GM19455 (cell line): ENCODE measurements at regions not wholly inside any gene's neighbourhood (a gene's known extent, or its start where the extent isn't known, plus 50 kb on each side); places are given as distances from the start of the nearest gene placed in this dataset.
"Not testable (repeated sequence)": the region's sequence is repeated elsewhere in the genome, so short reads cannot be mapped to it uniquely, and the experiment has no call there.

Experiments
- ATAC-seq: cut with Tn5 transposase; IDR thresholded peaks from one replicate; pipeline ENCODE4 v1.9.1; 2021; ENCODE audit not compliant: unreplicated experiment

DNA sequence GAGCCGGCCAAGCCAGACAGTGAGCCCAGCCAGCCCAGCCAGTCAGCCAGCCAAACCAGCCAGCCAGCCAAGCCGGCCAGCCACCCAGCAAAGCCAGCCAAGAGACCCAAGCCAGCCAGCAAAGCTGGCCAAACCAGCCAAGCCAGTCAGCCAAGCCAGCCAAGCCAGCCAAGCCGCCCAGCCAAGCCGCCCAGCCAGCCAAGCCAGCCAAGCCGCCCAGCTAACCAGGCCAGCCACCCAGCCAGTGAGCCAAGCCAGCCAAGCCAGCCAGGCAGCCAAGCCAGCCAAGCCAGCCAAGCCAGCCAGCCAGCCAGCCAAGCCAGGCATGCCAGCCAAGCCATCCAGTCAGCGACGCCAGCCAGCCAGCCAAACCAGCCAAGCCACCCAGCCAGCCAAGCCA, 1596.9 kb downstream of the RPIA start:
- not testable (repeated sequence) for ATAC-seq

- not testable (repeated sequence) for ATAC-seq
Measured at GRCh38 chr2:90289291-90289980, 1598.0 kb downstream of the RPIA start.

DNA sequence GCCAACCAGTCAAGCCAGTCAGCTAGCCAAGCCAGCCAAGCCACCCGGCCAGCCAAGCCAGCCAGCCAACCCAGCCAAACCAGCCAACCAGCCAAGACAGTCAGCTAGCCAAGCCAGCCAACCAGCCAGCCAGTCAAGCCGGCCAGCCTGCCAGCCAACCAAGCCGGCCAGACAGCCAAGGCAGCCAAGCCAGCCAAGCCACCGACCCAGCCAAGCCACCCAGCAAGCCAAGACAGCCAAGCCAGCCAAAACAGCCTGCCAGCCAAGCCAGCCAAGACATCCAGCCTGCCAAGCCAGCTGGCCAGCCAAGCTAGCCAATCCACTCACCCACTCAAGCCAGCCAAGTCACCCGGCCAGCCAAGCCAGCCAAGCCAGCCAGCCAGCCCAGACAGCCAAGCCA, 1599.2 kb downstream of the RPIA start:
- not testable (repeated sequence) for ATAC-seq

DNA sequence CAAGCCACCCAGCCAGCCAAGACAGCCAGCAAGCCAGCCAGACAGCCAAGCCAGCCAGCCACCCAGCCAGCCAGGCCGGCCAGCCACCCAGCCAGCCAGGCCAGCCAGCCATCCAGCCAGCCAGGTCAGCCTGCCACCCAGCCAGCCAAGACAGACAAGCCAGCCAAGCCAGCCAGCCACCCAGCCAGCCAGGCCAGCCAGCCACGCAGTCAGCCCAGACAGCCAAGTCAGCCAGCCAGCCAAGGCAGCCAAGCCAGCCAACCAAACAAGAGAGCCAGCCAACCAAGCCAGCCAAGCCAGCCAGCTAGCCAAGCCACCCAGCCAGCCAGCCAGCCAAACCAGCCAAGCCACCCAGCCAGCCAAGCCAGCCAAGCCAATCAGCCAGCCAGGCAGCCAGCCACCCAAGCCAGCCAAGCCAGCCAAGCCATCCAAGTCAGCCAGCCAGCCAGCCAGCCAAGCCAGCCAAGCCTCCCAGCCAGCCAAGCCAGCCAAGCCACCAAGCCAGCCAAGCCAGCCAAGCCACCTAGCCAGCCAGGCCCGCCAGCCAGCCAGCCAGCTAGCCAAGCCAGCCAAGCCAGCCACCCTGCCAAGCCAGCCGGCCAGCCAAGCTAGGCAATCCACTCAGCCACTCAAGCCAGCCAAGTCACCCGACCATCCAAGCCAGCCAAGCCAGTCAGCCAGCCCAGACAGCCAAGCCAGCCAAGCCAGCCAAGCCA, 1599.9 kb downstream of the RPIA start:
- not testable (repeated sequence) for ATAC-seq

DNA sequence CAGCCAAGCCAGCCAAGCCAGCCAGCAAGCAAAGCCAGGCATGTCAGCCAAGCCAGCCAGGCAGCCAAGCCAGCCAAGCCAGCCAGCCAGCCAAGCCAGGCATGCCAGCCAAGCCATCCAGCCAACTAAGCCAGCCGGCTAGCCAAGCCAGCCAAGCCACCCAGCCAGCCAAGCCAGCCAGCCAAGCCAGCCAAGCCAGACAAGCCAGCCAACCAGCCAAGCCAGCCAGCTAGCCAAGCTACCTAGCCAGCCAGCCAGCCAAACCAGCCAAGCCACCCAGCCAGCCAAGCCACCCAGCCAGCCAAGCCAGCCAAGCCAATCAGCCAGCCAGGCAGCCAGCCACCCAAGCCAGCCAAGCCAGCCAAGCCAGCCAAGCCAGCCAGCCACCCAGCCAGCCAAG, 1600.5 kb downstream of the RPIA start:
- ATAC-seq, result not testable (repeated sequence)

DNA sequence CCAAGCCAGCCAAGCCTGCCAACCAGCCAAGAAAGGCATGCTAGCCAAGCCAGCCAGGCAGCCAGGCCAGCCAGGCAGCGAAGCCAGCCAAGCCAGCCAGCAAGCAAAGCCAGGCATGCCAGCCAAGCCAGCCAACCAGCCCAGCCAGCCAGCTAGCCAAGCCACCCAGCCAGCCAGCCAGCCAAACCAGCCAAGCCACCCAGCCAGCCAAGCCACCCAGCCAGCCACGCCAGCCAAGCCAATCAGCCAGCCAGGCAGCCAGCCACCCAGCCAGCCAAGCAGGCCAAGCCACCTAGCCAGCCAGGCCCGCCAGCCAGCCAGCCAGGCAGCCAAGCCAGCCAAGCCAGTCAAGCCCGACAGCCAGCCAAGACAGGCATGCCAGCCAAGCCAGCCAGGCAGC, 1601.0 kb downstream of the RPIA start:
- ATAC-seq, result not testable (repeated sequence)

DNA sequence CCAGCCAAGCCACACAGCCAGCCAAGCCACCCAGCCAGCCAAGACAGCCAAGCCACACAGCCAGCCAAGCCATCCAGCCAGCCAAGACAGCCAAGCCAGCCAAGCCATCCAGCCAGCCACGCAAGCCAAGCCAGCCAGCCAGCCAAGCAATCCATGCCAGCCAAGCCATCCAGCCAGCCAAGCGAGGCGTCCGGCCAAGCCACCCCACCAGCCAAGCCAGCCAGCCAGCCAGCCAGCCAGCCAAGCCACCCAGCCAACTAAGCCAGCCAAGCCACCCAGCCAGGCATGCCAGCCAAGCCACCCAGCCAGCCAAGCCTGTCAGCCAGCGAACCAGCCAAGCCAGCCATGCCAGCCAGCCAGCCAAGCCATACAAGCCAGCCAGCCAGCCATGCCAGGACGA, 1601.8 kb downstream of the RPIA start:
- not testable (repeated sequence) for ATAC-seq

GRCh38 chr2:90293806-90294205, 1602.3 kb downstream of the RPIA start:
- not testable (repeated sequence) for ATAC-seq

- ATAC-seq, result not testable (repeated sequence)
Measured at GRCh38 chr2:90295036-90295750, 1603.7 kb downstream of the RPIA start.

GRCh38 chr2:90296484-90296777, 1605.0 kb downstream of the RPIA start:
- ATAC-seq, result not testable (repeated sequence)

DNA sequence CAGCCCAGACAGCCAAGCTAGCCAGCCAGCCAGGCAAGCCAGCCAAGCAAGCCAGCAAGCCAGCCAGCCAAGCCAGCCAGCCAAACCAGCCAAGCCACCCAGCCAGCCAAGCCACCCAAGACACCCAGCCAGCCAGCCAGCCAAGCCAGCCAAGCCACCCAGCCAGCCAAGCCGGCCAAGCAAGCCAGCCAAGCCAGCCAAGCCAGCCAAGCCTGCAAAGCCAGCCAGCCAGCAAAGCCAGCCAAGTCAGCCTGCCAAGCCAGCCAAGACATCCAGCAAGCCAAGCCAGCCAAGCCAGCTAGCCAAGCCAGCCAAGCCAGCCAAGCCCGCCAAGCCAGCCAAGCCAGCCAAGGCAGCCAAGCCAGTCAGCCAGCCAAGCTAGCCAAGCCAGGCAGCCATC, 1606.2 kb downstream of the RPIA start:
- ATAC-seq, result not testable (repeated sequence)

DNA sequence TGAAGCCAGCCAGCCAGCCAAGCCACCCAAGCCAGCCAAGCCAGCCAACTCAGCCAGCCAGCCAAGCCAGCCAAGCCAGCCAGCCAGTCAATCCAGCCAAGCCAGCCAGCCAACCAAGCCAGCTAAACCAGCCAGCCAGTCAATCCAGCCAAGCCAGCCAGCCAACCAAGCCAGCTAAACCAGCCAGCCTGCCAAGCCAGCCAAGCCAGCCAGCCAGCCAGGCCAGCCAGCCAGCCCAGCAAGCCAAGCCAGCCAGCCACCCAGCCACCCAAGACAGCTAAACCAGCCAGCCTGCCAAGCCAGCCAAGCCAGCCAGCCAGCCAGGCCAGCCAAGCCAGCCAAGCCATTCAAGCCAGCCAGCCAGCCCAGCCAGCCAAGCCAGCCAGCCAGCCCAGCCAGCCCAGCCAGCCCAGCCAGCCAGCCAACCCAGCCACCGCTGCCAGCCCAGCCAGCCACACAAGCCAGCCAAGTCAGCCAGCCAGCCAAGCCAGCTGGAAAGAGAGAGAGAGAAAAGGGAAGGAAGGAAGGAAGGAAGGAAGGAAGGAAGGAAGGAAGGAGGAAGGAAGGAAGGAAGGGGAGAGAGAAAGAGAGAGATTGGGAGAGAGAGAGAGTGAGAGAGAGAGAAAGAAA, 1606.8 kb downstream of the RPIA start:
- not testable (repeated sequence) for ATAC-seq

- not testable (repeated sequence) for ATAC-seq
Measured at GRCh38 chr2:90298983-90299382, 1607.5 kb downstream of the RPIA start.

DNA sequence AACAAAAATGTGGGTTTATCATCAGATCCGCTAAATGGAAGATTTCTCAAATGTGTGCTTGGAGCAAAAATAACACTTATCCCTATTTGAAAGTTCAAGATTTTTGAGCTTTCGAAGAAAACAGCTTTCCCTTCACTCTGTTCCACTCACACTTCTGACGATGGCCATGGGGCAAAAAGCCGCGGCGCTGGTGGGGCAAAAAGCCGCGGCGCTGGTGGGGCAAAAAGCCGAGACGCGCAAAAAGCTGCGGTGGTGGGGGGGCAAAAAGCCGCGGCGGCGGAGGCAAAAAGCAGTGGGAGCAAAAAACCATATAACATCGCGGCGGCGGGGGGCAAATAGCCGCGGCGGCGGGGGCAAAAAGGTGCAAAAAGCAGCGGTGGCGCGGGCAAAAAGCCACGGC, 1631.5 kb downstream of the RPIA start:
- ATAC-seq, result not testable (repeated sequence)

DNA sequence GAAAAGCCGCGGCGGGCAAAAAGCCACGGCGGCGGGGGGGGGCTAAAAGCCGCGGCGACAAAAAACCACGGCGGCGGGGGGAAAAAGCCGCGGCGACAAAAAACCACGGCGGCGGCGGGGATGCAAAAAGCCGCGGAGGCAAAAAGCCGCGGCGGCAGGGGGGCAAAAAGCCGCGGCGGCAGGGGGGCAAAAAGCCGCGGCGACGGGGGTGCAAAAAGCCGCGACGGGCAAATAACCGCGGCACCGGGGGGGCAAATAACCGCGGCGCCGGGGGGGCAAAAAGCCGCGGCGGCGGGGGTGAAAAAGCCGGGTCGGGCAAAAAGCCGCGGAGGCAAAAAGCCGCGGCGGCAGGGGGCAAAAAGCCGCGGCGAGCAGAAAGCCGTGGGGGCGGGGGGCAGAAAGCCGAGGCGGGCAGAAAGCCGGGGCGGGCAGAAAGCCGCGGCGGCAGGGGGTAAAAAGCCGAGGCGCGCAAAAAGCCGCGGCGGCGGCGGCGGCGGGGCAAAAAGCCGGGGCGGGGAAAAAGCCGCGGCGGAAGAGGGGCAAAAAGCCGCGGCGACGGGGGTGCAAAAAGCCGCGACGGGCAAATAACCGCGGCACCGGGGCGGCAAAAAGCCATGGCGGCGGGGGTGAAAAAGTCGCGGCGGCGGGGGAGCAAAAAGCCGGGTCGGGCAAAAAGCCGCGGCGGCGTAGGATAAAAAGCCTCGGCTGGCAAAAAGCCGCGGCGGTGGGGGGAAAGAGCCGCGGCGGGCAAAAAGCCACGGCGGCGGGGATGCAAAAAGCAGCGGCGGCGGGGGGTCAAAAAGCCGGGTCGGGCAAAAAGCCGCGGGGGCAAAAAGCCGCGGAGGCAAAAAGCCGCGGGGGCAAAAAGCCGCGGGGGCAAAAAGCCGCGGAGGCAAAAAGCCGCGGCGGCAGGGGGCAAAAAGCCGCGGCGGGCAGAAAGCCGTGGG, 1632.4 kb downstream of the RPIA start:
- not testable (repeated sequence) for ATAC-seq

DNA sequence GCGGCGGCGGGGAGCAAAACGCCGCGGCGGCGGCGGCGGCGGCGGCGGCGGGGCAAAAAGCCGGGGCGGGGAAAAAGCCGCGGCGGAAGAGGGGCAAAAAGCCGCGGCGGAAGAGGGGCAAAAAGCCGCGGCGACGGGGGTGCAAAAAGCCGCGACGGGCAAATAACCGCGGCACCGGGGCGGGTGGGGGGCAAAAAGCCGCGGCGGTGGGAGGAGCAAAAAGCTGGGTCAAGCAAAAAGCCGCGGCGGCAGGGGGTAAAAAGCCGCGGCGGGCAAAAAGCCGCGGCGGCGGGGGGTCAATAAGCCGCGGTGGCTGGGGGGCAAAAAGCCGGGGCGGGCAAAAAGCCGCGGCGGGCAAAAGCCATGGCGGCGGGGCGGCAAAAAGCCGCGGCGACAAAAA, 1633.2 kb downstream of the RPIA start:
- ATAC-seq, result not testable (repeated sequence)

GRCh38 chr2:90325796-90326353, 1634.4 kb downstream of the RPIA start:
- ATAC-seq, result not testable (repeated sequence)

DNA sequence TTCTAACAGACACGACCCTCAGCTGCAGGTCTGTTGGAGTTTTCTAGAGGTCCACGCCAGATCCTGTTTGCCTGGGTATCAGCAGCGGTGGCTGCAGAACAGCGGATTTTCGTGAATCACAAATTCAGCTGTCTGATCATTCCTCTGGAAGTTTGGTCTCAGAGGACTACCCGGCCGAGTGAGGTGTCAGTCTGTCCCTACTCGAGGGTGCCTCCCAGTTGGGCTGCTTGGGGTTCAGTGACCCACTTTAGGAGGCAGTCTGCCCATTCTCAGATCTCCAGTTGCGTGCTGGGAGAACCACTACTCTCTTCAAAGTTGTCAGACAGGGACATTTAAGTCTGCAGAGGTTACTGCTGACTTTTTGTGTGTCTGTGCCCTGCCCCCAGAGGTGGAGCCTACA, 1664.1 kb downstream of the RPIA start:
- ATAC-seq, result not testable (repeated sequence)

GRCh38 chr2:90359344-90359743, 1667.9 kb downstream of the RPIA start:
- not testable (repeated sequence) for ATAC-seq
